ENCODE measurements at regions not wholly inside any gene's neighbourhood (a gene's known extent, or its start where the extent isn't known, plus 50 kb on each side); places are given as distances from the start of the nearest gene placed in this dataset.

- Histone ChIP-seq H3K4me3 (no peak overlapping the region), H3K36me3 (no peaks in the 10 kb centered on the region), H3K9me3 (no peaks in the 10 kb centered on the region), H3K27me3 (peaks cover 0 to 29% (median 0%) of the 10 kb centered on the region in 4 donors), H3K4me1 (peaks cover 7 to 26% (median 11%) of the 10 kb centered on the region in 3 donors), H3K27ac (peak overlapping the region in 2 of 4 donors; percentile 11 to 77)
- intact Hi-C loops (cut with DNase I) = no loop called here
- WGBS, 2 donors = 68 to 74% methylated on average over 5 to 8 of the region's 10 CpGs
- no peak for TF ChIP-seq POLR2A (IDR thresholded peaks at IDR 0.05)
- TF ChIP-seq, protein P1, sequence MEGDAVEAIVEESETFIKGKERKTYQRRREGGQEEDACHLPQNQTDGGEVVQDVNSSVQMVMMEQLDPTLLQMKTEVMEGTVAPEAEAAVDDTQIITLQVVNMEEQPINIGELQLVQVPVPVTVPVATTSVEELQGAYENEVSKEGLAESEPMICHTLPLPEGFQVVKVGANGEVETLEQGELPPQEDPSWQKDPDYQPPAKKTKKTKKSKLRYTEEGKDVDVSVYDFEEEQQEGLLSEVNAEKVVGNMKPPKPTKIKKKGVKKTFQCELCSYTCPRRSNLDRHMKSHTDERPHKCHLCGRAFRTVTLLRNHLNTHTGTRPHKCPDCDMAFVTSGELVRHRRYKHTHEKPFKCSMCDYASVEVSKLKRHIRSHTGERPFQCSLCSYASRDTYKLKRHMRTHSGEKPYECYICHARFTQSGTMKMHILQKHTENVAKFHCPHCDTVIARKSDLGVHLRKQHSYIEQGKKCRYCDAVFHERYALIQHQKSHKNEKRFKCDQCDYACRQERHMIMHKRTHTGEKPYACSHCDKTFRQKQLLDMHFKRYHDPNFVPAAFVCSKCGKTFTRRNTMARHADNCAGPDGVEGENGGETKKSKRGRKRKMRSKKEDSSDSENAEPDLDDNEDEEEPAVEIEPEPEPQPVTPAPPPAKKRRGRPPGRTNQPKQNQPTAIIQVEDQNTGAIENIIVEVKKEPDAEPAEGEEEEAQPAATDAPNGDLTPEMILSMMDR (IDR thresholded peaks at IDR 0.05) = no peak
- DNase-seq = no peak
Observed at GRCh38 chr6:170179616-170180324, 111.1 kb downstream of the DLL1 start.

- H3K27me3 ChIP-seq = peaks cover 0 to 29% (median 0%) of the 10 kb centered on the region in 4 donors
- no peaks in the 10 kb centered on the region for H3K36me3 ChIP-seq
- 37 to 49% methylated on average over 4 to 17 of the region's 30 CpGs for WGBS, 2 donors
- TF ChIP-seq, protein P1 (IDR thresholded peaks at IDR 0.05) = no peak
- TF ChIP-seq POLR2A (IDR thresholded peaks at IDR 0.05) = no peak
- no peak overlapping the region for H3K4me3 ChIP-seq
- intact Hi-C loops (cut with DNase I) = no loop called here
- no peaks in the 10 kb centered on the region for H3K9me3 ChIP-seq
- H3K27ac ChIP-seq = peak overlapping the region; percentile 62 to 84 (median 72)
- DNase-seq = no peak
- peaks cover 7 to 30% (median 14%) of the 10 kb centered on the region in 3 donors for H3K4me1 ChIP-seq
Observed at GRCh38 chr6:170178561-170179477, 112.1 kb downstream of the DLL1 start.

- H3K4me1 ChIP-seq = peaks cover 7 to 33% (median 14%) of the 10 kb centered on the region in 3 donors
- DNase-seq = no peak
Observed at GRCh38 chr6:170177772-170178560, 112.9 kb downstream of the DLL1 start.

DNA sequence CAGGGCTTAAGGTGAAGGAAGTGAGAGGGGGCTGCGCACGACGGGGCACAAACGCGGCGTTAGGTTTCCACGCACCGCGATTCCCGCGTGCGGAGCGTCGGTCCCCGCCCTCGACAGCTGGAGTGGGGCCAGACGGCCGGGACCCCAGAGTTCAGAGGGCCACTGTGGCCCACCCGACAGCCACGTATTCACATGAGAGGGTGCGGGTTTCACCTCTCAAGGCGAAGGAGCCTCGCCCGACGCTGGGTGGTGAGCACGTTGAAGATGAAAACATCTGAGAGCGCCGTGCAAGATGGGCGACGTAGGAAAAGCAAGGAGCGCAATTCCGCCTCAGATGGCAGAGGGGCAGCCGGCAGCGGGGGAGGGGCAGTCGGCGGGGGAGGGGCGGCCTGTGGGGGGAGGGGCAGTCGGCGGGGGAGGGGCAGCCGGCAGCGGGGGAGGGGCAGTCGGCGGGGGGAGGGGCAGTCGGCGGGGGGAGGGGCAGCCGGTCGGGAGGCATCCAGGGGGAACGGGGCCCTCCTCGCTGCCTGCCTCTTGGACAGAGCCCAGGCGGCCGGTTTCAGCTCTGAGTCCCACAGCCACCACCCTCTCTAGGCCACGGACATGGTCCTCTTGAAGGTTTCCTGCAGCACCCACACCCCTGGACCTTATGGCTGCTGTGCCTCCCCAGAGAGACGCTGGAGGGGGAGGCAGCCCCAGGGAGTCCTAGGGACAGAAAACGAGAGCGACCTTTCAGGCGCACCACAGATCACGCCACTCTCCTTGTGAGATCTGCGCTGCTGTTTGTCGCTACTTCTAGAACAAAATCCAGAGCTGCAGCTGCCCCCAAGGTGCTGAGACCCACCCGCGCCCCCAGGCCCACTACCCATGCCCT, 113.7 kb downstream of the DLL1 start:
- WGBS, 2 donors = 90 to 94% methylated on average over 17 to 19 of the region's 61 CpGs

More at GRCh38 chr6:170177772-170178560, 112.9 kb downstream of the DLL1 start:
- 84 to 93% methylated on average over 9 to 17 of the region's 26 CpGs for WGBS, 2 donors
- H3K27me3 ChIP-seq = peaks cover 0 to 33% (median 0%) of the 10 kb centered on the region in 4 donors
- no peak overlapping the region for H3K4me3 ChIP-seq
- intact Hi-C loops (cut with DNase I) = no loop called here
- peak overlapping the region; percentile 62 to 84 (median 72) for H3K27ac ChIP-seq
- no peaks in the 10 kb centered on the region for H3K36me3 ChIP-seq
- no peaks in the 10 kb centered on the region for H3K9me3 ChIP-seq
- TF ChIP-seq POLR2A (IDR thresholded peaks at IDR 0.05) = no peak
- TF ChIP-seq, protein P1 (IDR thresholded peaks at IDR 0.05) = no peak

More for the DNA sequence above, 113.7 kb downstream of the DLL1 start:
- H3K4me3 ChIP-seq = no peak overlapping the region
- peaks cover 0 to 34% (median 0%) of the 10 kb centered on the region in 4 donors for H3K27me3 ChIP-seq
- intact Hi-C loops (cut with DNase I) = no loop called here
- H3K4me1 ChIP-seq = peaks cover 7 to 33% (median 14%) of the 10 kb centered on the region in 3 donors
- no peaks in the 10 kb centered on the region for H3K36me3 ChIP-seq
- peak overlapping the region in 2 of 4 donors; percentile 23 to 77 for H3K27ac ChIP-seq
- TF ChIP-seq, protein P1 (IDR thresholded peaks at IDR 0.05) = no peak
- TF ChIP-seq POLR2A (IDR thresholded peaks at IDR 0.05) = no peak
- H3K9me3 ChIP-seq = no peaks in the 10 kb centered on the region
- DNase-seq = no peak
